Activated CD4-positive, alpha-beta T cell treated with anti-CD3 and anti-CD28 coated beads, Interleukin-2, amount 50 U/mL, for 16 hours (primary cell): ENCODE measurements at regions not wholly inside any gene's neighbourhood (a gene's known extent, or its start where the extent isn't known, plus 50 kb on each side); places are given as distances from the start of the nearest gene placed in this dataset.
"Not testable (repeated sequence)": the region's sequence is repeated elsewhere in the genome, so short reads cannot be mapped to it uniquely, and the experiment has no call there.

ENCODE experiments used
- DNase-seq: peaks from one replicate; pipeline ENCODE4 v3.0.0-alpha.2; 2020

DNA sequence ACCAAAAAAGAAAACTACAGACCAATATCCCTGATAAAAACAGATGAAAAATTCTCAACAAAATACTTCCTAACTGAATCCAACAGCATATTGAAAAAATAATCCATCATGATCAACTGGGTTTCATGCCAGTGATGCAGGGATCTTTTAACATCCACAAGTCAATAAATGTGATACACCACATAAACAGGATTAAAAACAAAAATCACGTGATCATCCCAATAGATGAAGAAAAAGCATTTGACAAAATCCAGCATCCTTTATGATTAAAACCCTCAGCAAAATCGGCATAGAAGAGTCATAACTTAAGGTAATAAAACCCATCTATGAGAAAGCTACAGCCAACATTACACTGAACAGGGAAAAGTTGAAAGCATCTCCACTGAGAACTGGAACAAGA lies 107.5 kb downstream of the DCLK3 start:
- DNase-seq = no peak

- DNase-seq = no peak
Observed at GRCh38 chr3:36653095-36653494, 111.3 kb downstream of the DCLK3 start.

GRCh38 chr3:36652104-36652503 lies 112.2 kb downstream of the DCLK3 start:
- DNase-seq = no peak

- no peak for DNase-seq
Observed at GRCh38 chr3:36650271-36650671, 114.1 kb downstream of the DCLK3 start.

GRCh38 chr3:36649125-36649524 lies 115.2 kb downstream of the DCLK3 start:
- DNase-seq = no peak

- DNase-seq = peak; percentile 31
Observed at GRCh38 chr3:36648241-36649034, 115.9 kb downstream of the DCLK3 start.

GRCh38 chr3:36647423-36647853 lies 116.9 kb downstream of the DCLK3 start:
- no peak for DNase-seq

DNA sequence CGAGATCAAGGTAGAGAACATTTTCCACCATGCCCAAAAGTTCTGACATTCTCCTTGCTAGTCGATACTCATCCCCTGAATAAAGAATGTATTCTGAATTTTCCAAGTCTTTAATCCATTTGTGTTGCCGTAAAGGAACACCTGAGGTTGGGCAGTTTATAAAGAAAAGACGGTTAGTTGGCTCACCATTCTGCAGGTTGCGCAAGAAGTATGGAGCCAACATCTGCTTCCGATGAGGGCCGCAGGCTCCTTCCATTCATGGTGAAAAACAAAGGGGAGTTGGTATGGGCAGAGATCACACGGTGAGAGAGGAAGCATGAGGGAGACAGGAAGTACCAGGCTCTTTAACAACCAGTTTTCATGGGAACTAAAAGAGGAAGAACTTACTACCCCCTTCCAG lies 121.2 kb downstream of the DCLK3 start:
- no peak for DNase-seq

- DNase-seq = no peak
Observed at GRCh38 chr3:36635731-36636130, 128.6 kb downstream of the DCLK3 start.

DNA sequence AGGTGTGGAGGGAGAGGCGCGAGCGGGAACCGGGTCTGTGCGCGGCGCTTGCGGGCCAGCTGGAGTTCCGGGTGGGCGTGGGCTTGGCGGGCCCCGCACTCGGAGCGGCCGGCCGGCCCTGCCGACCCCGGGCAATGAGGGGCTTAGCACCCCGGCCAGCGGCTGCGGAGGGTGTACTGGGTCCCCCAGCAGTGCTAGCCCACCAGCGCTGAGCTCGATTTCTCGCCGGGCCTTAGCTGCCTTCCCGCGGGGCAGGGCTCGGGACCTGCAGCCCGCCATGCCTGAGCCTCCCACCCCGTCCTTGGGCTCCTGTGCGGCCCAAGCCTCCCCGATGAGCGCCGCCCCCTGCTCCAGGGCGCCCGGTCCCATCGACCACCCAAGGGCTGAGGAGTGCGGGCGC lies 130.5 kb downstream of the DCLK3 start:
- DNase-seq = not testable (repeated sequence)

- no peak for DNase-seq
Observed at GRCh38 chr3:36633060-36633459, 131.3 kb downstream of the DCLK3 start.

DNA sequence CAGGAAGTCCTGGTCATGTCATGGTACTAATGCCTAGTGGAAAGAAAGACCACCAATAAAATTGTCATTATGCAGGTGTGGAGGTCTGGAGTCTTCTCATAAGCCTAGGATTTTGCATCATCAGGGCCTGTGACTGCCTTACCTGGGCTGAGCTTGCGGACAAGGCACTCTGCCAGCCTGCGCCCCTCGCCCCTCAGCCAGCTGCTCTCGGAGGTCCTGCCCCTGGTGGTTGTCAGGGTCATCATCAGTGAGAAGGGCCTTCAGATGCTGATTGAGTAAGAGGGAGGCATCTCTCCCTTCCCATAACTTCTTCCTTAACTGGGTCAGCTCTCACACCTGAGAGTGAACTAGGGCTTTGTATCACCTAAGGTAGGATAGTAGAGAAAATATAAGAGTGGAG lies 132.8 kb downstream of the DCLK3 start:
- DNase-seq = no peak

- no peak for DNase-seq
Observed at GRCh38 chr3:36615861-36616260, 148.5 kb downstream of the DCLK3 start.

DNA sequence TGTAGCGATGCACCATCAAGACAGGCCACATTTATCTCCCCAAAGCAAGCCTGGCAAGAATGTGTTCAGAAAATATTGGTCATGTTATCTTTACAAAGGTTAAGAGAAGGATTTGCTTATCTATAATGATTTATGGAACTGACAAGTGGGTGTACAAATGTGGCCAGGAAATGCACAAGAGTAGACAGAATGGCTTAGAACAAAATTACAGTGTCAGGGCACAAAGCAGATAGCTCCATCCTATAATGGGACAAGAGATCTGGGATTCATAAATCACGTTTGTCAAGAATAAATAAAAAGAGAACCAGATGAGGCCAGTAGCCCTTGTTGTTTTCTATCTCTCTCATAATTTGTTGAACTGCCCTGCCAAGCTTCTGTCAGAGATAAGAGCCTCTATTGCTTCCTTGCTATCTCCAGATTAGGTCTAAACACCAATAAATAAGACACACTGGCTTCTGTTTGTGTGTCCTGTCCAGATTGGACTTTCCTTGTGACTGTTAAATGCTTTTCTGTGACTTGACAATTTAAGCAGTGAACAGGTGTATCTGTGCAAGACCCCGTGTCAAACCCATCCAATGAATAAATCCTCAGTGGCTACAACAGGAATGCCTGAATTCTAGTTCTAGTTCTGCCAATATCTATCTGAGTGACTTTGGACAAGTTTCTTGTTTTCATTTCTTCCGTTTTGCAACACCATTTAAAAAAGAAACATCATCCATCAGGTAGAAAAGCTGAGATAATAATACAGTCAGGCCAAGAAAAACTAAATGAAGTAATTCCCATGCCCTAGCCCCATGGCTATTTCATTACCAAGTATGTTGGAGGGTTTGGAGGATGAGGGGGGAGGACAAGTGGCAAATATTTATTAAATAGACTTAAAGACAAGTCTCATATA lies 157.2 kb downstream of the DCLK3 start:
- no peak for DNase-seq

DNA sequence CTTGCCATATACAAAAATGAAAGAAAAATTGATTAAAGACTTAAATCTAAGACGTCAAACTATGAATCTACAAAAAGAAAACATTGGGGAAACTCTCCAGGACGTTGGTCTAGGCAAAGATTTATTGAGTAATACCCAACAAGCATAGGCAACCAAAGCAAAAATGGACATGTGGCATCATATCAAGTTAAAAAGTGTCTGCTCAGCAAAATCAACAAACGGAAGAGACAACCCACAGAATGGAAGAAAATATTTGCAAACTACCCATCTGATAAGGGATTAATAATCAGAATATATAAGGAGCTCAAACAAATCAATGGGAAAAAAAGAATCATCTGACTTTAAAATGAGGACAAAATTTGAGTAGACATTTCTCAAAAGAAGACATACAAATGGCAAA lies 160.9 kb downstream of the DCLK3 start:
- no peak for DNase-seq

DNA sequence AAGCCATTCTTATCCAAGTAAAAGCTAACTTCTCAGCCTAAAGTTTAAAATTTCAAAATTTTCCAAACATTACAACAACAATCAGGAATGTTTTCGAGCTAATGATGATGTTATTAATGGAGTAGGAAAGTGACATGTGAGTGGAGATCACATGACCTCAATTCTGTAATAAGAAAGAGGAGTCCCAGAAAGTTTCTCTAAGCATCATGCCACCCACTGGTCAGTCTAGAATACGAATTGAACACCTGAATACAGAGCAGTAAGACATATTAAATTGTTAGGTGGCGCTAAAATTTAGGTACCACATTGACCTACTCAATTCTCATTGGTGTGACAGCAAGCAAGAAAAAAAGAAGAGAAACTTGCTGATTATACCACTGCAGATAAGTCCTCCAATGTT lies 163.9 kb downstream of the DCLK3 start:
- DNase-seq = no peak
